Liver (tissue), 8 donors: ENCODE measurements at regions not wholly inside any gene's neighbourhood (a gene's known extent, or its start where the extent isn't known, plus 50 kb on each side); places are given as distances from the start of the nearest gene placed in this dataset.

Experiments
- DNase-seq: peaks from one replicate; pipeline ENCODE4 v3.0.0-alpha.2; 2017; ENCODE audit warnings: low spot score
- H3K27ac ChIP-seq, 2 donors: one replicate each; pipeline ENCODE4 v1.7.0; 2013; ENCODE audit warnings: inconsistent platforms in 2 of 2, low read length in 2 of 2, control low read depth in 1 of 2, low read depth in 1 of 2, mild to moderate bottlenecking in 1 of 2
- H3K27me3 ChIP-seq, 4 donors: one replicate each; pipeline versions ENCODE4 v1.6.1 to v1.7.0; 2013; ENCODE audit warnings: low read length in 3 of 4, inconsistent platforms in 1 of 4, mild to moderate bottlenecking in 1 of 4, moderate library complexity in 1 of 4; ENCODE audit not compliant: control insufficient read depth in 4 of 4, insufficient read depth in 4 of 4
- H3K36me3 ChIP-seq, 4 donors: one replicate each; pipeline versions ENCODE4 v1.6.1 to v1.7.0; 2013; ENCODE audit warnings: low read length in 3 of 4, mild to moderate bottlenecking in 3 of 4, low read depth in 1 of 4, moderate library complexity in 1 of 4; ENCODE audit not compliant: control insufficient read depth in 4 of 4, insufficient read depth in 3 of 4
- H3K4me1 ChIP-seq, 4 donors: one replicate each; pipeline versions ENCODE4 v1.6.1 to v1.7.0; 2013; ENCODE audit warnings: low read length in 3 of 4, mild to moderate bottlenecking in 3 of 4, moderate library complexity in 1 of 4; ENCODE audit not compliant: control insufficient read depth in 4 of 4, insufficient read depth in 4 of 4
- H3K4me3 ChIP-seq, 3 donors: one replicate each; pipeline versions ENCODE4 v1.6.1 to v1.7.0; 2013; ENCODE audit warnings: low read length in 3 of 3, control low read depth in 1 of 3, low read depth in 1 of 3, mild to moderate bottlenecking in 1 of 3
- H3K9ac ChIP-seq, 2 donors: one replicate each; pipeline ENCODE4 v1.7.0; 2013; ENCODE audit warnings: low read length in 2 of 2, mild to moderate bottlenecking in 2 of 2, moderate library complexity in 2 of 2, control low read depth in 1 of 2, low read depth in 1 of 2
- H3K9me3 ChIP-seq, 4 donors: one replicate each; pipeline versions ENCODE4 v1.6.1 to v1.7.0; 2013; ENCODE audit warnings: low read length in 3 of 4; ENCODE audit not compliant: control insufficient read depth in 4 of 4
- CTCF ChIP-seq: fragments of 150-350 bp; IDR thresholded peaks from 2 replicates; pipeline ENCODE4 v1.5.1; 2017; ENCODE audit warnings: improper control_type of control experiment, low read depth, low read length; ENCODE audit not compliant: missing input control
- EGR1 ChIP-seq, 2 donors: IDR thresholded peaks; 2 replicates each; pipeline ENCODE4 v1.6.1; 2016 to 2018; ENCODE audit warnings: antibody characterized with exemption in 2 of 2, low read depth in 2 of 2
- FOXA2 ChIP-seq: IDR thresholded peaks from 2 replicates; pipeline ENCODE4 v1.6.1; 2016; ENCODE audit warnings: antibody characterized with exemption
- GABPA ChIP-seq, 2 donors: IDR thresholded peaks in 1 of 2; conservative IDR thresholded peaks in 1 of 2; 2 replicates each; pipeline ENCODE4 v1.6.1; 2016; ENCODE audit warnings: antibody characterized with exemption in 2 of 2, mild to moderate bottlenecking in 1 of 2, moderate library complexity in 1 of 2
- HNF4A ChIP-seq, 2 donors: conservative IDR thresholded peaks; 2 replicates each; pipeline ENCODE4 v1.6.1; 2016; ENCODE audit warnings: antibody characterized with exemption in 2 of 2, mild to moderate bottlenecking in 2 of 2
- HNF4G ChIP-seq: IDR thresholded peaks from 2 replicates; pipeline ENCODE4 v1.6.1; 2016; ENCODE audit warnings: antibody characterized with exemption
- JUND ChIP-seq, 2 donors: IDR thresholded peaks; 2 replicates each; pipeline ENCODE4 v1.6.1; 2016; ENCODE audit warnings: antibody characterized with exemption in 2 of 2
- MAX ChIP-seq: IDR thresholded peaks from 2 replicates; pipeline ENCODE4 v1.6.1; 2016; ENCODE audit warnings: antibody characterized with exemption
- NR2F2 ChIP-seq: IDR thresholded peaks from 2 replicates; pipeline ENCODE4 v1.6.1; 2016; ENCODE audit warnings: antibody characterized with exemption
- RAD21 ChIP-seq, 2 donors: IDR thresholded peaks; 2 replicates each; pipeline ENCODE4 v1.6.1; 2016; ENCODE audit warnings: antibody characterized with exemption in 2 of 2, mild to moderate bottlenecking in 2 of 2
- RXRA ChIP-seq, 2 donors: IDR thresholded peaks; 2 replicates each; pipeline ENCODE4 v1.6.1; 2017 to 2018; ENCODE audit warnings: antibody characterized with exemption in 2 of 2, mild to moderate bottlenecking in 1 of 2
- SP1 ChIP-seq: IDR thresholded peaks from 2 replicates; pipeline ENCODE4 v1.6.1; 2018; ENCODE audit warnings: antibody characterized with exemption, mild to moderate bottlenecking
- TAF1 ChIP-seq: conservative IDR thresholded peaks from 2 replicates; pipeline ENCODE4 v1.6.1; 2016; ENCODE audit warnings: antibody characterized with exemption, mild to moderate bottlenecking
- YY1 ChIP-seq: IDR thresholded peaks from 2 replicates; pipeline ENCODE4 v1.6.1; 2016; ENCODE audit warnings: antibody characterized with exemption, mild to moderate bottlenecking
- ZBTB33 ChIP-seq: IDR thresholded peaks from 2 replicates; pipeline ENCODE4 v1.6.1; 2016; ENCODE audit warnings: antibody characterized with exemption
- WGBS: extraction: QIAGEN DNeasy Blood & Tissue Kit; methylation state at CpG from one replicate; pipeline ENCODE4 v1.1.7; 2013; 5-methylcytosine and 5-hydroxymethylcytosine counted together
- TF ChIP-seq, protein P1 (sequence below): IDR thresholded peaks from 2 replicates; pipeline ENCODE4 v1.6.1; 2016; ENCODE audit warnings: antibody characterized with exemption, mild to moderate bottlenecking
- donor health status: healthy.
- donor health status: healthy.
- donor health status: healthy.
- donor health status: healthy.
- donor health status: healthy.

DNA sequence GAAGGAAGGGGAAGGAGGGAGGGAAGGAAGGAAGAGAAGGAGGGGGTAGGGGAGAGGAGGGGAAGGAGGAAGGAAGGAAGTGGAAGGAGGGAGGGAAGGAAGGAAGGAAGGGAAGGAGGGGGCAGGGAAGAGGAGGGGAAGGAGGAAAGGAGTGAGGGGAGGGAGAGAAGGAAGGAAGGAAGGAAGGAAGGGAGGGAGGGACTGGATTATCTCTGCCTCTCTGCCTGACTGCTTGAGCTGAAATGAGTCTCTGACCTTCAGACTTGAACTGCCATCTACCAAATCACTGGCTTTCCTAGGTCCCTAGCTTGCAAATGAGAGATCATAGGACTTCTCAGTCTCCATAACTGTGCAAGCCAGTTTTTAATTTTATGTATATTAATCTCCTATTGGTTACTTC is 436.8 kb downstream of the PREX1 start (continued):
- TF ChIP-seq CTCF: no peak
- TF ChIP-seq EGR1 (IDR thresholded peaks at IDR 0.05; ENCODE audit: low read depth in 2 of 2): no peak
- TF ChIP-seq, protein P1, sequence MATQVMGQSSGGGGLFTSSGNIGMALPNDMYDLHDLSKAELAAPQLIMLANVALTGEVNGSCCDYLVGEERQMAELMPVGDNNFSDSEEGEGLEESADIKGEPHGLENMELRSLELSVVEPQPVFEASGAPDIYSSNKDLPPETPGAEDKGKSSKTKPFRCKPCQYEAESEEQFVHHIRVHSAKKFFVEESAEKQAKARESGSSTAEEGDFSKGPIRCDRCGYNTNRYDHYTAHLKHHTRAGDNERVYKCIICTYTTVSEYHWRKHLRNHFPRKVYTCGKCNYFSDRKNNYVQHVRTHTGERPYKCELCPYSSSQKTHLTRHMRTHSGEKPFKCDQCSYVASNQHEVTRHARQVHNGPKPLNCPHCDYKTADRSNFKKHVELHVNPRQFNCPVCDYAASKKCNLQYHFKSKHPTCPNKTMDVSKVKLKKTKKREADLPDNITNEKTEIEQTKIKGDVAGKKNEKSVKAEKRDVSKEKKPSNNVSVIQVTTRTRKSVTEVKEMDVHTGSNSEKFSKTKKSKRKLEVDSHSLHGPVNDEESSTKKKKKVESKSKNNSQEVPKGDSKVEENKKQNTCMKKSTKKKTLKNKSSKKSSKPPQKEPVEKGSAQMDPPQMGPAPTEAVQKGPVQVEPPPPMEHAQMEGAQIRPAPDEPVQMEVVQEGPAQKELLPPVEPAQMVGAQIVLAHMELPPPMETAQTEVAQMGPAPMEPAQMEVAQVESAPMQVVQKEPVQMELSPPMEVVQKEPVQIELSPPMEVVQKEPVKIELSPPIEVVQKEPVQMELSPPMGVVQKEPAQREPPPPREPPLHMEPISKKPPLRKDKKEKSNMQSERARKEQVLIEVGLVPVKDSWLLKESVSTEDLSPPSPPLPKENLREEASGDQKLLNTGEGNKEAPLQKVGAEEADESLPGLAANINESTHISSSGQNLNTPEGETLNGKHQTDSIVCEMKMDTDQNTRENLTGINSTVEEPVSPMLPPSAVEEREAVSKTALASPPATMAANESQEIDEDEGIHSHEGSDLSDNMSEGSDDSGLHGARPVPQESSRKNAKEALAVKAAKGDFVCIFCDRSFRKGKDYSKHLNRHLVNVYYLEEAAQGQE: no peak
- TF ChIP-seq SP1: no peak

- H3K27me3 ChIP-seq: no peaks in the 10 kb centered on the region
- 67% methylated on average over 5 of the region's 5 CpGs for WGBS
- no peak overlapping the region for H3K27ac ChIP-seq
- TF ChIP-seq NR2F2 (no peak), SP1 (no peak), RAD21 (IDR thresholded peaks at IDR 0.05) (no peak)
- H3K36me3 ChIP-seq: no peaks in the 10 kb centered on the region
- H3K4me1 ChIP-seq: no peaks in the 10 kb centered on the region
- H3K9ac ChIP-seq: no peak overlapping the region
- DNase-seq: no peak
- H3K4me3 ChIP-seq: no peak overlapping the region
- H3K9me3 ChIP-seq: no peaks in the 10 kb centered on the region
Observed at GRCh38 chr20:48387675-48388074, 440.1 kb downstream of the PREX1 start.

GRCh38 chr20:48385527-48385926 is 442.3 kb downstream of the PREX1 start:
- Histone ChIP-seq H3K9ac (no peak overlapping the region), H3K4me1 (no peaks in the 10 kb centered on the region), H3K27ac (no peak overlapping the region), H3K36me3 (no peaks in the 10 kb centered on the region), H3K4me3 (no peak overlapping the region), H3K9me3 (no peaks in the 10 kb centered on the region), H3K27me3 (no peaks in the 10 kb centered on the region)
- WGBS: 95% methylated on average over 4 of the region's 4 CpGs
- no peak for DNase-seq
- TF ChIP-seq MAX (no peak), HNF4A (conservative IDR thresholded peaks at IDR 0.05) (no peak), GABPA (IDR thresholded peaks at IDR 0.05 in 1 of 2, conservative IDR thresholded peaks at IDR 0.05 in 1 of 2) (no peak), NR2F2 (no peak), ZBTB33 (no peak), JUND (IDR thresholded peaks at IDR 0.05) (no peak), YY1 (no peak), CTCF (no peak), TAF1 (no peak), HNF4G (no peak), RXRA (IDR thresholded peaks at IDR 0.05) (no peak), FOXA2 (no peak), EGR1 (IDR thresholded peaks at IDR 0.05; ENCODE audit: low read depth in 2 of 2) (no peak)
- TF ChIP-seq, protein P1: no peak
